Bronchial epithelial cell (primary cell): ENCODE measurements at regions not wholly inside any gene's neighbourhood (a gene's known extent, or its start where the extent isn't known, plus 50 kb on each side); places are given as distances from the start of the nearest gene placed in this dataset.

ENCODE experiments used
- DNase-seq: peaks from one replicate; pipeline ENCODE4 v3.0.0-alpha.2; 2010; ENCODE audit warnings: low read depth
- FAIRE-seq: peaks from 2 replicates; lab custom pipeline; 2011; peaks lifted over from hg19 to GRCh38; lab: Jason Lieb, UNC
- H3K27me3 ChIP-seq: 2 replicates; pipeline ENCODE4 v1.5.1; 2011; ENCODE audit warnings: low read length; ENCODE audit not compliant: control insufficient read depth, insufficient read depth
- H3K36me3 ChIP-seq: 2 replicates; pipeline ENCODE4 v1.5.1; 2011; ENCODE audit warnings: low read length; ENCODE audit not compliant: control insufficient read depth, insufficient read depth
- H3K4me3 ChIP-seq: 2 replicates; pipeline ENCODE4 v1.5.1; 2011; ENCODE audit warnings: mild to moderate bottlenecking, low read depth, low read length, control low read depth
- TF ChIP-seq, protein P1 (sequence below): IDR thresholded peaks from 2 replicates; pipeline ENCODE4 v1.5.1; 2011; ENCODE audit warnings: mild to moderate bottlenecking, moderate library complexity, low read length, control low read depth, inconsistent platforms; ENCODE audit not compliant: insufficient read depth, severe bottlenecking

- H3K27me3 ChIP-seq: no peaks in the 10 kb centered on the region
- no peak overlapping the region for H3K4me3 ChIP-seq
- TF ChIP-seq, protein P1, sequence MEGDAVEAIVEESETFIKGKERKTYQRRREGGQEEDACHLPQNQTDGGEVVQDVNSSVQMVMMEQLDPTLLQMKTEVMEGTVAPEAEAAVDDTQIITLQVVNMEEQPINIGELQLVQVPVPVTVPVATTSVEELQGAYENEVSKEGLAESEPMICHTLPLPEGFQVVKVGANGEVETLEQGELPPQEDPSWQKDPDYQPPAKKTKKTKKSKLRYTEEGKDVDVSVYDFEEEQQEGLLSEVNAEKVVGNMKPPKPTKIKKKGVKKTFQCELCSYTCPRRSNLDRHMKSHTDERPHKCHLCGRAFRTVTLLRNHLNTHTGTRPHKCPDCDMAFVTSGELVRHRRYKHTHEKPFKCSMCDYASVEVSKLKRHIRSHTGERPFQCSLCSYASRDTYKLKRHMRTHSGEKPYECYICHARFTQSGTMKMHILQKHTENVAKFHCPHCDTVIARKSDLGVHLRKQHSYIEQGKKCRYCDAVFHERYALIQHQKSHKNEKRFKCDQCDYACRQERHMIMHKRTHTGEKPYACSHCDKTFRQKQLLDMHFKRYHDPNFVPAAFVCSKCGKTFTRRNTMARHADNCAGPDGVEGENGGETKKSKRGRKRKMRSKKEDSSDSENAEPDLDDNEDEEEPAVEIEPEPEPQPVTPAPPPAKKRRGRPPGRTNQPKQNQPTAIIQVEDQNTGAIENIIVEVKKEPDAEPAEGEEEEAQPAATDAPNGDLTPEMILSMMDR: no peak
- H3K36me3 ChIP-seq: no peaks in the 10 kb centered on the region
- no peak for DNase-seq
- no peak for FAIRE-seq
Observed at GRCh38 chr6:110042670-110043296, 64.7 kb downstream of the GPR6 start.

DNA sequence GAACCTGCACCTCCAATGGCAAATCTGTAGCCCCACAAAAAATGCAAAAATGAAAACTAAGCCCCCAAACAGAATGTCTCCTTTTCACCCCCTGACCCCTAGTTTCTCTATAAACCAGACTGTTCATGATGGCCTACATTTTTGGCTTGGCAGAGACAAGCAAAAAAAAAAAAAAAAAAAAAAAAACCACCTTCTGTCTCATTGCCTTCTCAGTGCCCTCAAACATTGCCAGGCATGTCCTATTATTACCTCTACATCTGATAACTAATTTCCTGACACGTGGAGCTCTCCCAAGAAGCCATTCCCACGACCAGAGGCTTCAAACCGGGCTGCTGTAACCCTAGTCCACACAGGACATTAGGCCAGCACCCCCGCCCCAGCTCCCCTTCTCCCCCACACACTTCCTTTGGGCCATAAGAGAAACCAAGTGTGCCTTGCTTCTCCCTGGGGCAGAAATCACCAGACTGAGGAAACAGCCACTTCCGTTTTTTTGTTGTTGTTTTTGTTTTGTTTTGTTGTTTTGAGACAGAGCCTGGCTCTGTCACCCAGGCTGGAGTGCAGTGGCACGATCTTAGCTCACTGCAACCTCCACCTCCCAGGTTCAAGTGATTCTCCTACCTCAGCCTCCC lies 65.4 kb downstream of the GPR6 start:
- Histone ChIP-seq H3K36me3 (no peaks in the 10 kb centered on the region), H3K27me3 (no peaks in the 10 kb centered on the region), H3K4me3 (no peak overlapping the region)
- TF ChIP-seq, protein P1: no peak
- DNase-seq: no peak
- no peak for FAIRE-seq

DNA sequence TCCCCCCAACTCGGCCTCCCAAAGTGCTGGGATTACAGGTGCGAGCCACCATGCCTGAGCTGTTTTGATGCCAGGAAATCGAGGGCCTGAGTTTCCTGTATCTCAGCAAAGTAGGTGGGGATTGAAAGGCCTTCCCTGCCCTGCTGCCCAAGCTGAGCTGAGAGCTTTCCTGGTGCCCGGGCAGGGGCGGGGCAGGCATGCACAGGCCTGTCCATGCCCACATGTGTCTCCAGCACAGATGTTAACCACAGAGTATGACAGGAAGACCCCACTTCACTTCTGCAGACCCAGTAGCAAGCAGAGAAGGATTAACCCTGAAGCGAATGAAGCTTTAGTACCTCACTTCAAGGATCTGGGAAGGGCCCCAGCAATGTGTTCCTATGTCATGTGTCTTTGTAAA lies 66.0 kb downstream of the GPR6 start:
- FAIRE-seq (no peak), DNase-seq (peak; percentile 38)
- Histone ChIP-seq H3K36me3 (no peaks in the 10 kb centered on the region), H3K4me3 (no peak overlapping the region), H3K27me3 (no peaks in the 10 kb centered on the region)
- TF ChIP-seq, protein P1: no peak

DNA sequence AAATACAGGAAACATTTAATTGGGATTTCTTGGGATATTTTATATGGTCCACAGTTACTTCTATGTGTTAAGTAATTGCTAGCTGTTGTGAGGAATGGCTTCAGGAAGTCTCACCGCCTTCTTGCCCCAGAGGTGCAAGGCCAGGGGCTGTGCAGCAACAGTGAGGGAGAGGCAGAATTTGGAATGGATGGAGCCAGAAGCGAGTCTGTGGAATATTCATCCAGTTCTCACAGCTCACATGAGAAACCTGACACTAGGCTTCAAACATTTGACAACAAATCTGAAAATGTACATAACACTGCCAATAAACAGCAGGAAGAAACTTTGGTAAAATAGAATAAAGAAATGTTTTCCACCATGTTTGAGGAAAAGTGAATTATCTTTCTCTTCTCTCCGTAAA lies 66.5 kb downstream of the GPR6 start:
- H3K27me3 ChIP-seq: no peaks in the 10 kb centered on the region
- TF ChIP-seq, protein P1: no peak
- no peak overlapping the region for H3K4me3 ChIP-seq
- H3K36me3 ChIP-seq: no peaks in the 10 kb centered on the region
- FAIRE-seq: no peak
- no peak for DNase-seq

DNA sequence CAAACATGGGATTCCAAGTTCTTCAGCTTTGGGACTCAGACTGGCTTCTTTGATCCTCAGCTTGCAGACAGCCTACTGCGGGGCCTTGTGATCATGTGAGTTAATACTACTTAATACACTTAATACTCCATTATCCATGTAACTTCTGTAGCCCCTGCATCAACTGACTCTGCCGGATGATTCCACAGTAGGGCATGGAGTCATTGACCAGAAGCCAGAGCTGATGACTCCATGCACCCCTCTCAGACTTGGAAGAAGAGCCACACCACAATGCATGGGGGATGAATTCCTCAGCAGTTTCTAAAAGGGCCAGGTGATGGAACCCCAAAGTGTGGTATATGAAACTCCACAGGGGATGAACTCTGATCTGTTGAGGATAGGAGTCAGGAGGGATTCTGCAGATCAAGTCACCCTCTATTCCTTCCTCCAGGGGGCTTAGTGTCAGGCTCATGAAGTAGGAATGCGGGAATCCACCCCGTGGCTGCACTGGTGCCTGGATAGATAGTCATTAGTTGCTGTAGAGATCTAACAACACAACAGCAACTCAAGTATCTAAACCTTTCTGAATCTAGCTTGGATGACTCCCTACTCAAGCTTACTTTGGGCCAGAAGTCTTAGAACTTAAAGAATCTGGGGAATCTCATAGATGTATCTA lies 70.2 kb downstream of the GPR6 start:
- no peak overlapping the region for H3K4me3 ChIP-seq
- H3K36me3 ChIP-seq: no peaks in the 10 kb centered on the region
- H3K27me3 ChIP-seq: no peaks in the 10 kb centered on the region
- FAIRE-seq: no peak
- TF ChIP-seq, protein P1: no peak
- no peak for DNase-seq
